ENCODE measurements at regions not wholly inside any gene's neighbourhood (a gene's known extent, or its start where the extent isn't known, plus 50 kb on each side); places are given as distances from the start of the nearest gene placed in this dataset.

GRCh38 chr1:239550178-239550577, 163.8 kb downstream of the CHRM3 start:
- H3K27me3 Mint-ChIP-seq: no peaks in the 10 kb centered on the region
- peaks cover 5% of the 10 kb centered on the region for H3K36me3 Mint-ChIP-seq (ENCODE audit: low read depth)
- ChIA-PET CTCF (no interaction called here), POLR2A (no interaction called here)
- no peak for DNase-seq
- no peak overlapping the region for H3K4me3 Mint-ChIP-seq
- H3K4me1 Mint-ChIP-seq: peaks cover 10% of the 10 kb centered on the region
- peaks cover 4% of the 10 kb centered on the region for H3K9me3 Mint-ChIP-seq
- H3K27ac Mint-ChIP-seq: no peak overlapping the region

- ChIA-PET CTCF (no interaction called here), POLR2A (interaction anchor here (1.5 kb wide), 1 partner anchor 13 kb away, joined by 3 read pairs; no protein-coding TSS in a partner anchor)
- no peak for DNase-seq
- Mint-ChIP-seq H3K4me1 (peaks cover 2% of the 10 kb centered on the region), H3K9me3 (no peaks in the 10 kb centered on the region), H3K36me3 (ENCODE audit: low read depth) (no peaks in the 10 kb centered on the region), H3K4me3 (no peak overlapping the region), H3K27ac (no peak overlapping the region), H3K27me3 (no peaks in the 10 kb centered on the region)
Measured at GRCh38 chr1:239555350-239555749, 169.0 kb downstream of the CHRM3 start.

- no peaks in the 10 kb centered on the region for H3K9me3 Mint-ChIP-seq
- H3K27me3 Mint-ChIP-seq: no peaks in the 10 kb centered on the region
- H3K36me3 Mint-ChIP-seq (ENCODE audit: low read depth): no peaks in the 10 kb centered on the region
- ChIA-PET POLR2A (interaction anchor here (1.0 kb wide), 1 partner anchor 160 kb away, joined by 3 read pairs; no protein-coding TSS in a partner anchor), CTCF (no interaction called here)
- H3K4me1 Mint-ChIP-seq: peaks cover 2% of the 10 kb centered on the region
- no peak overlapping the region for H3K27ac Mint-ChIP-seq
- no peak for DNase-seq
- H3K4me3 Mint-ChIP-seq: no peak overlapping the region
Measured at GRCh38 chr1:239558559-239558958, 172.2 kb downstream of the CHRM3 start.

GRCh38 chr1:239558991-239559390, 172.6 kb downstream of the CHRM3 start:
- no peaks in the 10 kb centered on the region for H3K36me3 Mint-ChIP-seq (ENCODE audit: low read depth)
- no peak overlapping the region for H3K27ac Mint-ChIP-seq
- no peaks in the 10 kb centered on the region for H3K27me3 Mint-ChIP-seq
- no peak for DNase-seq
- no peak overlapping the region for H3K4me3 Mint-ChIP-seq
- ChIA-PET CTCF (no interaction called here), POLR2A (interaction anchor here (1.0 kb wide), 1 partner anchor 160 kb away, joined by 3 read pairs; no protein-coding TSS in a partner anchor)
- H3K4me1 Mint-ChIP-seq: peaks cover 2% of the 10 kb centered on the region
- no peaks in the 10 kb centered on the region for H3K9me3 Mint-ChIP-seq

GRCh38 chr1:239560921-239561320, 174.6 kb downstream of the CHRM3 start:
- POLR2A ChIA-PET: no interaction called here
- H3K27ac Mint-ChIP-seq: no peak overlapping the region
- no peak overlapping the region for H3K4me3 Mint-ChIP-seq
- peaks cover 2% of the 10 kb centered on the region for H3K4me1 Mint-ChIP-seq
- DNase-seq: no peak
- no peaks in the 10 kb centered on the region for H3K9me3 Mint-ChIP-seq
- no peaks in the 10 kb centered on the region for H3K27me3 Mint-ChIP-seq
- H3K36me3 Mint-ChIP-seq (ENCODE audit: low read depth): no peaks in the 10 kb centered on the region
- CTCF ChIA-PET: no interaction called here

- CTCF ChIA-PET: no interaction called here
Measured at GRCh38 chr1:239562095-239562494, 175.7 kb downstream of the CHRM3 start.

GRCh38 chr1:239563681-239564080, 177.3 kb downstream of the CHRM3 start:
- no peak overlapping the region for H3K27ac Mint-ChIP-seq
- no peak for DNase-seq
- H3K27me3 Mint-ChIP-seq: no peaks in the 10 kb centered on the region
- H3K9me3 Mint-ChIP-seq: peaks cover 2% of the 10 kb centered on the region
- ChIA-PET CTCF (no interaction called here), POLR2A (no interaction called here)
- H3K4me3 Mint-ChIP-seq: no peak overlapping the region
- peaks cover 2% of the 10 kb centered on the region for H3K4me1 Mint-ChIP-seq
- H3K36me3 Mint-ChIP-seq (ENCODE audit: low read depth): no peaks in the 10 kb centered on the region

More at GRCh38 chr1:239562095-239562494, 175.7 kb downstream of the CHRM3 start:
- POLR2A ChIA-PET: no interaction called here
- H3K27ac Mint-ChIP-seq: no peak overlapping the region
- no peaks in the 10 kb centered on the region for H3K36me3 Mint-ChIP-seq (ENCODE audit: low read depth)
- no peak overlapping the region for H3K4me3 Mint-ChIP-seq
- no peaks in the 10 kb centered on the region for H3K27me3 Mint-ChIP-seq
- peaks cover 2% of the 10 kb centered on the region for H3K4me1 Mint-ChIP-seq
- no peak for DNase-seq
- H3K9me3 Mint-ChIP-seq: no peaks in the 10 kb centered on the region

- Mint-ChIP-seq H3K4me1 (no peaks in the 10 kb centered on the region), H3K9me3 (peaks cover 2% of the 10 kb centered on the region)
Measured at GRCh38 chr1:239566074-239566473, 179.7 kb downstream of the CHRM3 start.

GRCh38 chr1:239570878-239571277, 184.5 kb downstream of the CHRM3 start:
- H3K9me3 Mint-ChIP-seq: peaks cover 2% of the 10 kb centered on the region
- H3K36me3 Mint-ChIP-seq (ENCODE audit: low read depth): no peaks in the 10 kb centered on the region
- ChIA-PET CTCF (no interaction called here), POLR2A (no interaction called here)
- no peak overlapping the region for H3K4me3 Mint-ChIP-seq
- no peaks in the 10 kb centered on the region for H3K27me3 Mint-ChIP-seq
- H3K27ac Mint-ChIP-seq: no peak overlapping the region
- no peaks in the 10 kb centered on the region for H3K4me1 Mint-ChIP-seq
- no peak for DNase-seq

More at GRCh38 chr1:239566074-239566473, 179.7 kb downstream of the CHRM3 start:
- Mint-ChIP-seq H3K36me3 (ENCODE audit: low read depth) (no peaks in the 10 kb centered on the region), H3K4me3 (no peak overlapping the region), H3K27me3 (no peaks in the 10 kb centered on the region), H3K27ac (no peak overlapping the region)
- ChIA-PET POLR2A (no interaction called here), CTCF (interaction anchor here (0.7 kb wide), 1 partner anchor 172 kb away, joined by 3 read pairs; no protein-coding TSS in a partner anchor)
- DNase-seq: no peak

- POLR2A ChIA-PET: no interaction called here
- H3K4me3 Mint-ChIP-seq: no peak overlapping the region
Measured at GRCh38 chr1:239572183-239572582, 185.8 kb downstream of the CHRM3 start.

GRCh38 chr1:239574112-239574511, 187.7 kb downstream of the CHRM3 start:
- ChIA-PET CTCF (no interaction called here), POLR2A (no interaction called here)
- DNase-seq: no peak
- Mint-ChIP-seq H3K27ac (no peak overlapping the region), H3K9me3 (no peaks in the 10 kb centered on the region), H3K4me3 (no peak overlapping the region), H3K36me3 (ENCODE audit: low read depth) (no peaks in the 10 kb centered on the region), H3K4me1 (no peaks in the 10 kb centered on the region), H3K27me3 (no peaks in the 10 kb centered on the region)

More at GRCh38 chr1:239572183-239572582, 185.8 kb downstream of the CHRM3 start:
- H3K9me3 Mint-ChIP-seq: peaks cover 1% of the 10 kb centered on the region
- no peak for DNase-seq
- H3K4me1 Mint-ChIP-seq: no peaks in the 10 kb centered on the region
- H3K27ac Mint-ChIP-seq: no peak overlapping the region
- CTCF ChIA-PET: no interaction called here
- no peaks in the 10 kb centered on the region for H3K27me3 Mint-ChIP-seq
- H3K36me3 Mint-ChIP-seq (ENCODE audit: low read depth): no peaks in the 10 kb centered on the region

- Mint-ChIP-seq H3K4me1 (no peaks in the 10 kb centered on the region), H3K9me3 (no peaks in the 10 kb centered on the region), H3K27me3 (no peaks in the 10 kb centered on the region), H3K27ac (no peak overlapping the region), H3K4me3 (no peak overlapping the region), H3K36me3 (ENCODE audit: low read depth) (no peaks in the 10 kb centered on the region)
- DNase-seq: no peak
- ChIA-PET CTCF (no interaction called here), POLR2A (no interaction called here)
Measured at GRCh38 chr1:239575113-239575512, 188.7 kb downstream of the CHRM3 start.

- DNase-seq: no peak
- Mint-ChIP-seq H3K4me1 (peaks cover 9% of the 10 kb centered on the region), H3K9me3 (no peaks in the 10 kb centered on the region), H3K4me3 (no peak overlapping the region), H3K36me3 (ENCODE audit: low read depth) (no peaks in the 10 kb centered on the region), H3K27ac (no peak overlapping the region), H3K27me3 (no peaks in the 10 kb centered on the region)
- ChIA-PET CTCF (no interaction called here), POLR2A (no interaction called here)
Measured at GRCh38 chr1:239583536-239583935, 197.2 kb downstream of the CHRM3 start.

GRCh38 chr1:239586128-239586527, 199.8 kb downstream of the CHRM3 start:
- ChIA-PET CTCF (interaction anchor here (2.7 kb wide), 1 partner anchor 311 kb away, joined by 15 read pairs; no protein-coding TSS in a partner anchor), POLR2A (interaction anchor here (1.7 kb wide), 1 partner anchor 132 kb away, joined by 5 read pairs; no protein-coding TSS in a partner anchor)
- Mint-ChIP-seq H3K9me3 (no peaks in the 10 kb centered on the region), H3K36me3 (ENCODE audit: low read depth) (no peaks in the 10 kb centered on the region), H3K27ac (no peak overlapping the region), H3K27me3 (no peaks in the 10 kb centered on the region), H3K4me3 (no peak overlapping the region), H3K4me1 (peaks cover 9% of the 10 kb centered on the region)
- DNase-seq: no peak

Data from activated CD4-positive, alpha-beta memory T cell treated with anti-CD3 and anti-CD28 coated beads, Interleukin-2, amount 10 ng/mL, durations not matched to agents 7 days and 5 days (primary cell).